GM19238 (cell line): ENCODE measurements at regions not wholly inside any gene's neighbourhood (a gene's known extent, or its start where the extent isn't known, plus 50 kb on each side); places are given as distances from the start of the nearest gene placed in this dataset.

ENCODE experiments used
- DNase-seq: peaks from one replicate; pipeline ENCODE4 v3.0.0; 2011; ENCODE audit warnings: low spot score; ENCODE audit not compliant: insufficient read length

- no peak for DNase-seq
Measured at GRCh38 chr5:15447209-15447608, 52.8 kb upstream of the FBXL7 start.

GRCh38 chr5:15446552-15446951 lies 53.4 kb upstream of the FBXL7 start:
- no peak for DNase-seq

GRCh38 chr5:15442193-15442570 lies 57.8 kb upstream of the FBXL7 start:
- DNase-seq = no peak

GRCh38 chr5:15441433-15442192 lies 58.4 kb upstream of the FBXL7 start:
- no peak for DNase-seq

- no peak for DNase-seq
Measured at GRCh38 chr5:15440434-15440833, 59.5 kb upstream of the FBXL7 start.

- DNase-seq = no peak
Measured at GRCh38 chr5:15439801-15440200, 60.2 kb upstream of the FBXL7 start.

GRCh38 chr5:15433709-15434108 lies 66.3 kb upstream of the FBXL7 start:
- no peak for DNase-seq

GRCh38 chr5:15431923-15432322 lies 68.1 kb upstream of the FBXL7 start:
- DNase-seq = no peak

GRCh38 chr5:15425766-15426165 lies 74.2 kb upstream of the FBXL7 start:
- no peak for DNase-seq

GRCh38 chr5:15424769-15425168 lies 75.2 kb upstream of the FBXL7 start:
- no peak for DNase-seq

- no peak for DNase-seq
Measured at GRCh38 chr5:15421921-15422412, 78.0 kb upstream of the FBXL7 start.

- no peak for DNase-seq
Measured at GRCh38 chr5:15421381-15421780, 78.6 kb upstream of the FBXL7 start.

GRCh38 chr5:15420201-15420600 lies 79.8 kb upstream of the FBXL7 start:
- DNase-seq = no peak

GRCh38 chr5:15417156-15417555 lies 82.8 kb upstream of the FBXL7 start:
- DNase-seq = no peak

- DNase-seq = no peak
Measured at GRCh38 chr5:15406478-15406877, 93.5 kb upstream of the FBXL7 start.

GRCh38 chr5:15393146-15393545 lies 106.8 kb upstream of the FBXL7 start:
- no peak for DNase-seq

GRCh38 chr5:15391704-15392397 lies 108.1 kb upstream of the FBXL7 start:
- no peak for DNase-seq

GRCh38 chr5:15388866-15389265 lies 111.1 kb upstream of the FBXL7 start:
- DNase-seq = no peak

- DNase-seq = no peak
Measured at GRCh38 chr5:15387931-15388524, 112.0 kb upstream of the FBXL7 start.

GRCh38 chr5:15386122-15386521 lies 113.9 kb upstream of the FBXL7 start:
- no peak for DNase-seq

- no peak for DNase-seq
Measured at GRCh38 chr5:15385553-15385952, 114.4 kb upstream of the FBXL7 start.

GRCh38 chr5:15385037-15385436 lies 114.9 kb upstream of the FBXL7 start:
- no peak for DNase-seq

- DNase-seq = no peak
Measured at GRCh38 chr5:15384581-15384980, 115.4 kb upstream of the FBXL7 start.
